Transverse colon (tissue), 4 donors: ENCODE measurements at regions not wholly inside any gene's neighbourhood (a gene's known extent, or its start where the extent isn't known, plus 50 kb on each side); places are given as distances from the start of the nearest gene placed in this dataset.

Experiments
- POLR2AphosphoS5 ChIP-seq, 3 donors: sonication (generic); formaldehyde crosslinking; IDR thresholded peaks; one replicate each; pipeline ENCODE4 v1.6.1; 2016; ENCODE audit warnings: antibody characterized with exemption in 3 of 3
- TF ChIP-seq, protein P1 (sequence below), 5 experiments: fragments of 200-600 bp in 3 of 5; fragments of 450-650 bp in 2 of 5; sonication (generic) in 3 of 5; IDR thresholded peaks; 1 replicate in 2 of 5; 2 replicates in 3 of 5; pipeline ENCODE4 v1.5.1; 2016 to 2017; ENCODE audit warnings: antibody characterized with exemption in 5 of 5, inconsistent platforms in 3 of 5, mild to moderate bottlenecking in 2 of 5, moderate library complexity in 1 of 5

DNA sequence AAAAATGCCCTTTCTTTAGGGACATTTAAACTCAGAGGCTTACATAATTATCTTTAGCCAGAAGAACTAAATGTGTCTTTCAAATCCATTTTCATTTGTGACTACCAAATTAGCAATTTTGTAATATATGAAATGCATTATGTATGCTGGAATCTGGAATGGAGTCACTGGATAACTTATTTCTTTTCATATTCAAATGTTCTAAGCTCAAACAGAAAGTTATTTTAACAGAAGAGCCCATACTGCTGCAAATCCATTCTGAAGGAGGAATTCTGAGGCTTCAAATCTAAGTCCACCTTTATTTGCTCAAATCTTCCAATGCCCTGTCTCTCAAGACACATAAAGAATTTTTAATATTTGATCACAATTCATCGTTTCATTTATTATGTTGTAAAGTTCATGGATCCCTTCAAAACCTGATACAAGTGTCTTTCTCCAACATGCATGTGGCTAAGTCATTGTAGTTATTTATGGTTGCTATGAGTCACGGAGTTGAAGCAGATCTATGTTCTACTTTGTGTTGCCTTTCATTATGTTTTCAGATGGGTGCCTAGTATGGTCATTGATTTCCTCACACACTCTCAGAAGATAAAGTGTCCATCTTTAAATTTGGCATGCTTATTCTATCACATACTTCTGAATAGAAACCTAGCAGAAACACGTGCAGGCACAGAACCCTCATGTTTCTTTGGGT is 214.8 kb upstream of the GCFC2 start:
- TF ChIP-seq, protein P1, sequence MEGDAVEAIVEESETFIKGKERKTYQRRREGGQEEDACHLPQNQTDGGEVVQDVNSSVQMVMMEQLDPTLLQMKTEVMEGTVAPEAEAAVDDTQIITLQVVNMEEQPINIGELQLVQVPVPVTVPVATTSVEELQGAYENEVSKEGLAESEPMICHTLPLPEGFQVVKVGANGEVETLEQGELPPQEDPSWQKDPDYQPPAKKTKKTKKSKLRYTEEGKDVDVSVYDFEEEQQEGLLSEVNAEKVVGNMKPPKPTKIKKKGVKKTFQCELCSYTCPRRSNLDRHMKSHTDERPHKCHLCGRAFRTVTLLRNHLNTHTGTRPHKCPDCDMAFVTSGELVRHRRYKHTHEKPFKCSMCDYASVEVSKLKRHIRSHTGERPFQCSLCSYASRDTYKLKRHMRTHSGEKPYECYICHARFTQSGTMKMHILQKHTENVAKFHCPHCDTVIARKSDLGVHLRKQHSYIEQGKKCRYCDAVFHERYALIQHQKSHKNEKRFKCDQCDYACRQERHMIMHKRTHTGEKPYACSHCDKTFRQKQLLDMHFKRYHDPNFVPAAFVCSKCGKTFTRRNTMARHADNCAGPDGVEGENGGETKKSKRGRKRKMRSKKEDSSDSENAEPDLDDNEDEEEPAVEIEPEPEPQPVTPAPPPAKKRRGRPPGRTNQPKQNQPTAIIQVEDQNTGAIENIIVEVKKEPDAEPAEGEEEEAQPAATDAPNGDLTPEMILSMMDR (IDR thresholded peaks at IDR 0.05) = no peak
- TF ChIP-seq POLR2AphosphoS5 (IDR thresholded peaks at IDR 0.05) = no peak
